ENCODE measurements at regions not wholly inside any gene's neighbourhood (a gene's known extent, or its start where the extent isn't known, plus 50 kb on each side); places are given as distances from the start of the nearest gene placed in this dataset.

DNA sequence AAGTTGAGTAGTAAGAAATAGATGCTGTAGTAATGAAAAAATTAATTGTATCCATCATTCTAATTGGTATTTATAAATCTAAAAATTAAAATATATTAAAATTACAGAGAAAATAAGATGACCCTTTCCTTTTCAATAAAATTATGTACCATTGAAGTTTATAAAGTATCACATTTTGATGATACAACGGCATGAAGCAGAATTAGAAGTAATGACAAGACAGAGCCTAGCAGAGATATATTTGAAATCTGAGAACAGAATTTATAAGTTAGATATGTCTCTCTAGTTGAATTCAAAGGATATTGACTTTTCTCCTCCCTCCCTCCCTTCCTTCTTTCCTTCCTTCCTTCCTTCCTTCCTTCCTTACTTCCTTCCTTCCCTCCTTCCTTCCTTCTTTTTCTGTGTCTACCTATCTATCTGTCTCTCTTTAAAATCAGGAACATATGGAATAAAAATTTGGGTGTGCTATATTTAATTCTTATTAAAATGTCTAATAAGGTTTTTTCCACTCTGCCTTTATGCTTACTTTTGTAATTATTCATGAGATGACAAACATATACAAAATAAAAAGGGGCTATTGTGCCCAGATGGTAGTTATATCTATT is 258.5 kb upstream of the CD180 start:
- no peak overlapping the region for H3K27ac ChIP-seq
- H3K9me3 ChIP-seq = no peaks in the 10 kb centered on the region
- no peak for DNase-seq (ENCODE audit: extremely low spot score in 2 of 2)
- TF ChIP-seq, protein P1, sequence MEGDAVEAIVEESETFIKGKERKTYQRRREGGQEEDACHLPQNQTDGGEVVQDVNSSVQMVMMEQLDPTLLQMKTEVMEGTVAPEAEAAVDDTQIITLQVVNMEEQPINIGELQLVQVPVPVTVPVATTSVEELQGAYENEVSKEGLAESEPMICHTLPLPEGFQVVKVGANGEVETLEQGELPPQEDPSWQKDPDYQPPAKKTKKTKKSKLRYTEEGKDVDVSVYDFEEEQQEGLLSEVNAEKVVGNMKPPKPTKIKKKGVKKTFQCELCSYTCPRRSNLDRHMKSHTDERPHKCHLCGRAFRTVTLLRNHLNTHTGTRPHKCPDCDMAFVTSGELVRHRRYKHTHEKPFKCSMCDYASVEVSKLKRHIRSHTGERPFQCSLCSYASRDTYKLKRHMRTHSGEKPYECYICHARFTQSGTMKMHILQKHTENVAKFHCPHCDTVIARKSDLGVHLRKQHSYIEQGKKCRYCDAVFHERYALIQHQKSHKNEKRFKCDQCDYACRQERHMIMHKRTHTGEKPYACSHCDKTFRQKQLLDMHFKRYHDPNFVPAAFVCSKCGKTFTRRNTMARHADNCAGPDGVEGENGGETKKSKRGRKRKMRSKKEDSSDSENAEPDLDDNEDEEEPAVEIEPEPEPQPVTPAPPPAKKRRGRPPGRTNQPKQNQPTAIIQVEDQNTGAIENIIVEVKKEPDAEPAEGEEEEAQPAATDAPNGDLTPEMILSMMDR (IDR thresholded peaks at IDR 0.05) = no peak
- no peak for TF ChIP-seq POLR2AphosphoS5 (IDR thresholded peaks at IDR 0.05; ENCODE audit: insufficient read depth in 1 of 2, low read depth in 1 of 2)
- TF ChIP-seq POLR2A (IDR thresholded peaks at IDR 0.05) = no peak
- H3K36me3 ChIP-seq = no peaks in the 10 kb centered on the region
- no peaks in the 10 kb centered on the region for H3K27me3 ChIP-seq
- no peak overlapping the region for H3K4me3 ChIP-seq
- H3K4me1 ChIP-seq = no peaks in the 10 kb centered on the region
- intact Hi-C loops (cut with DNase I) = no loop called here

- no peaks in the 10 kb centered on the region for H3K4me1 ChIP-seq
- H3K4me3 ChIP-seq = no peak overlapping the region
- no peaks in the 10 kb centered on the region for H3K9me3 ChIP-seq
- H3K27me3 ChIP-seq = no peaks in the 10 kb centered on the region
- no peak for DNase-seq (ENCODE audit: extremely low spot score in 2 of 2)
- intact Hi-C loops (cut with DNase I) = no loop called here
- H3K27ac ChIP-seq = no peak overlapping the region
- H3K36me3 ChIP-seq = no peaks in the 10 kb centered on the region
- TF ChIP-seq, protein P1 (IDR thresholded peaks at IDR 0.05) = no peak
- TF ChIP-seq POLR2A (IDR thresholded peaks at IDR 0.05) = no peak
- no peak for TF ChIP-seq POLR2AphosphoS5 (IDR thresholded peaks at IDR 0.05; ENCODE audit: insufficient read depth in 1 of 2, low read depth in 1 of 2)
These were observed 256.7 kb upstream of the CD180 start for GRCh38 chr5:67453111-67453905.

- H3K27ac ChIP-seq = no peak overlapping the region
- H3K4me1 ChIP-seq = no peaks in the 10 kb centered on the region
- DNase-seq (ENCODE audit: extremely low spot score in 2 of 2) = no peak
These were observed 255.2 kb upstream of the CD180 start for GRCh38 chr5:67451640-67452279.

GRCh38 chr5:67447732-67448131 is 251.1 kb upstream of the CD180 start:
- no peaks in the 10 kb centered on the region for H3K27me3 ChIP-seq
- H3K4me1 ChIP-seq = no peaks in the 10 kb centered on the region
- intact Hi-C loops (cut with DNase I) = no loop called here
- H3K4me3 ChIP-seq = no peak overlapping the region
- TF ChIP-seq, protein P1 (IDR thresholded peaks at IDR 0.05) = no peak
- no peak for TF ChIP-seq POLR2AphosphoS5 (IDR thresholded peaks at IDR 0.05; ENCODE audit: insufficient read depth in 1 of 2, low read depth in 1 of 2)
- no peak for TF ChIP-seq POLR2A (IDR thresholded peaks at IDR 0.05)
- H3K27ac ChIP-seq = no peak overlapping the region
- DNase-seq (ENCODE audit: extremely low spot score in 2 of 2) = no peak
- no peaks in the 10 kb centered on the region for H3K36me3 ChIP-seq
- no peaks in the 10 kb centered on the region for H3K9me3 ChIP-seq

More at GRCh38 chr5:67451640-67452279, 255.2 kb upstream of the CD180 start:
- H3K9me3 ChIP-seq = no peaks in the 10 kb centered on the region
- TF ChIP-seq POLR2AphosphoS5 (IDR thresholded peaks at IDR 0.05; ENCODE audit: insufficient read depth in 1 of 2, low read depth in 1 of 2) = no peak
- no peak for TF ChIP-seq POLR2A (IDR thresholded peaks at IDR 0.05)
- no peaks in the 10 kb centered on the region for H3K36me3 ChIP-seq
- H3K27me3 ChIP-seq = no peaks in the 10 kb centered on the region
- no peak overlapping the region for H3K4me3 ChIP-seq
- intact Hi-C loops (cut with DNase I) = no loop called here

DNA sequence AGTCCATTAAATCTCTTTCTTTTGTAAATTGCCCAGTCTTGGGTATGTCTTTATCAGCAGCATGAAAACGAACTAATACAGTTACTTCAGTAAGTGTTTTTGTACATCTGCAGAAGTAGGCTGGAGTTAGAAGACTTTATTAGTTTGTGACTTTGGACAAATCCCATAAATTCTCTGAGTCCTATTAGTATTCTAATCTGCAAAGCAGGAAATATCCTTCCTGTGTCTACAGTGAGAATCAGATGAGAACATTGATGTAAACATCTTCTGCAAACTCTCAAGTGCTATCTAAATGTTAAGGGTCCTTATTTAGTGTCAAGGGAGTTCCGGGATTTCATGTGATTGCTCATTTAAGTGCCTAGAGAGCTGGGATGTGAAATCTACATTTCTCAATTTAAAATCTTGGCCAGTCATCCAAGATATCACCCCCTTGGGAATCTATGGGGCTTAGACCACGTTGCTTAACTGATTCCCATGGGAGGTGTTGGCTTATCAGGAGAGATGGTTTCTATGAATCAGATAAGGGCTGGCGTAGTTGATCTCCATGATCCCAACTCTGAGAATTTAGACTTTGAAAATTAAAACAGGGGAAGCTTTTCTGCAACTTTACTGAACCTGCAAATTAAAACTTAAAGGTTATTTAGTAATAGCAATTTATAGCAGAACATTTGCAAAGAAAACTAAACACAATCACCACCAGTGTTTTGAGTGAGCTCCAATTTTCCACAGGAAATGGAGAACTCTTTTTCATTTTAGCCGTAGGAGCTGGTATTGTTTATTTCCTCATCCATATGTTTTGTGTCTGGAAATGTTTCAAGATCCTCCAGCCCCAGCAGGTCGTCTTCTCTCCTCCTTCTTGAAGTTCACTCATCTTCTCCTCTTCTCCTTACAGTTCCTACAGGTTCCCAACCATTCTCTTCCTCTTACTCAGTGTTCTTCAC is 241.6 kb upstream of the CD180 start:
- Histone ChIP-seq H3K4me3 (no peak overlapping the region), H3K4me1 (peaks cover 11% of the 10 kb centered on the region), H3K27me3 (no peaks in the 10 kb centered on the region), H3K27ac (no peak overlapping the region), H3K36me3 (no peaks in the 10 kb centered on the region), H3K9me3 (no peaks in the 10 kb centered on the region)
- intact Hi-C loops (cut with DNase I) = no loop called here
- TF ChIP-seq POLR2A (IDR thresholded peaks at IDR 0.05) (no peak), POLR2AphosphoS5 (IDR thresholded peaks at IDR 0.05; ENCODE audit: insufficient read depth in 1 of 2, low read depth in 1 of 2) (no peak)
- TF ChIP-seq, protein P1 (IDR thresholded peaks at IDR 0.05) = no peak
- DNase-seq (ENCODE audit: extremely low spot score in 2 of 2) = no peak

All from vagina (tissue), 2 donors.